D721Med (cell line): ENCODE measurements at regions not wholly inside any gene's neighbourhood (a gene's known extent, or its start where the extent isn't known, plus 50 kb on each side); places are given as distances from the start of the nearest gene placed in this dataset.

Experiments
- DNase-seq: peaks from one replicate; pipeline ENCODE4 v3.0.0; 2011; ENCODE audit warnings: low spot score; ENCODE audit not compliant: insufficient read length
- FAIRE-seq: peaks from 2 replicates; lab custom pipeline; 2011; peaks lifted over from hg19 to GRCh38; lab: Jason Lieb, UNC
- TF ChIP-seq, protein P1 (sequence below): IDR thresholded peaks from 2 replicates; pipeline ENCODE4 v1.5.1; 2012; ENCODE audit warnings: mild to moderate bottlenecking, control low read depth; ENCODE audit not compliant: insufficient read depth; ENCODE audit errors: missing control alignments

DNA sequence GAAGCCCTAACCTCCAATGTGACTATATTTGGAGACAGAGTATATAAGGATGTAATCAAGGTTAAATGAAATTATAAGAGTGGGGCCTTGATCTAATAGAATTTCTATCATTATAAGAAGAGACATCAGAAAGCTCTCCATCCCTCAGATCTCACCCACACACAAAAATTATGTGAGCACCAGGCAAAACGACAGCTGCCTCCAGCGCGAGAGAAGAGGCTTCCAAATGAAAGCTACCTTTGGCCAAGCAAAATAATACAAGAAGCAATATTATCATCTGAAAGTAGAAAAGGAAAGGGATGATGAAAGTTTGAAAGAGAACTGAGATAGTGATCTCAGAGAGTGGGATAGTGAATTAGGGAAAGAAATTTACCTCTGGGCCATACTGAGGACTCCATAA lies 1192.5 kb downstream of the NXPH1 start:
- FAIRE-seq (no peak), DNase-seq (no peak)
- TF ChIP-seq, protein P1, sequence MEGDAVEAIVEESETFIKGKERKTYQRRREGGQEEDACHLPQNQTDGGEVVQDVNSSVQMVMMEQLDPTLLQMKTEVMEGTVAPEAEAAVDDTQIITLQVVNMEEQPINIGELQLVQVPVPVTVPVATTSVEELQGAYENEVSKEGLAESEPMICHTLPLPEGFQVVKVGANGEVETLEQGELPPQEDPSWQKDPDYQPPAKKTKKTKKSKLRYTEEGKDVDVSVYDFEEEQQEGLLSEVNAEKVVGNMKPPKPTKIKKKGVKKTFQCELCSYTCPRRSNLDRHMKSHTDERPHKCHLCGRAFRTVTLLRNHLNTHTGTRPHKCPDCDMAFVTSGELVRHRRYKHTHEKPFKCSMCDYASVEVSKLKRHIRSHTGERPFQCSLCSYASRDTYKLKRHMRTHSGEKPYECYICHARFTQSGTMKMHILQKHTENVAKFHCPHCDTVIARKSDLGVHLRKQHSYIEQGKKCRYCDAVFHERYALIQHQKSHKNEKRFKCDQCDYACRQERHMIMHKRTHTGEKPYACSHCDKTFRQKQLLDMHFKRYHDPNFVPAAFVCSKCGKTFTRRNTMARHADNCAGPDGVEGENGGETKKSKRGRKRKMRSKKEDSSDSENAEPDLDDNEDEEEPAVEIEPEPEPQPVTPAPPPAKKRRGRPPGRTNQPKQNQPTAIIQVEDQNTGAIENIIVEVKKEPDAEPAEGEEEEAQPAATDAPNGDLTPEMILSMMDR = no peak

DNA sequence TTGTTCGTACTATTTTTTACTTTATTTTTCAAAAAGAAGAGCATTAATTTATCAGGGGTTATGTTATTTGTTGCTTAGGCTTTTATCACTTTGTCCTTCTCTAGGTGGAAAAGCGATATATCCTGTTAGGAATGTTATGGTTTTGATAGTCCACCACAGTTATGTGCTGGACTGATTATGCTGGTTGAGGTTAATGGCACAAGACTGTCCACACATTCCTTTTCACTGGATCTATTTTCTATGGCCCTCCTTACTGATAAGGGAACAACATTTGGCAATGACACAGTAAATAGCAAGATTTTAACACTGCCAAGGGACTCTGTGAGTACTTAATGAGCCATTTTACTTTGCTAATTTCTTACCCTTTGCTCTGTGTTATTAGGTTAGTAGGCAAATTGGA lies 1212.3 kb downstream of the NXPH1 start:
- FAIRE-seq = no peak
- TF ChIP-seq, protein P1 = no peak
- no peak for DNase-seq

DNA sequence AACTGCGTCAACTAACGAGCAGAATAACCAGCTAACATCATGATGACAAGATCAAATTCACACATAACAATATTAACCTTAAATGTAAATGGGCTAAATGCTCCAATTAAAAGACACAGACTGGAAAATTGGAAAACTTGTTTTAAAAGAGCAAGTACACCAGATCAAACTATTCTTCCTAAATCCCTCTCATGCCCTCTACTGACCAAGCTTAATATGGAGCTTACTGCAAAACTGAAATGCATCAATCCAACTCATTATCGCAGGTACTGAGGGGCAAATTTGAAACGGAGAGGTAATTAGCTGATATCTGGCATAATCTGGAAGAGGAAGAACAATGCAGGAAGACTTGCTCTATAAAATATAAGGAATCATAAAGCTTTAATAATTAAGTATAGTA lies 1223.8 kb downstream of the NXPH1 start:
- TF ChIP-seq, protein P1 = peak; percentile 29
- DNase-seq (no peak), FAIRE-seq (no peak)

DNA sequence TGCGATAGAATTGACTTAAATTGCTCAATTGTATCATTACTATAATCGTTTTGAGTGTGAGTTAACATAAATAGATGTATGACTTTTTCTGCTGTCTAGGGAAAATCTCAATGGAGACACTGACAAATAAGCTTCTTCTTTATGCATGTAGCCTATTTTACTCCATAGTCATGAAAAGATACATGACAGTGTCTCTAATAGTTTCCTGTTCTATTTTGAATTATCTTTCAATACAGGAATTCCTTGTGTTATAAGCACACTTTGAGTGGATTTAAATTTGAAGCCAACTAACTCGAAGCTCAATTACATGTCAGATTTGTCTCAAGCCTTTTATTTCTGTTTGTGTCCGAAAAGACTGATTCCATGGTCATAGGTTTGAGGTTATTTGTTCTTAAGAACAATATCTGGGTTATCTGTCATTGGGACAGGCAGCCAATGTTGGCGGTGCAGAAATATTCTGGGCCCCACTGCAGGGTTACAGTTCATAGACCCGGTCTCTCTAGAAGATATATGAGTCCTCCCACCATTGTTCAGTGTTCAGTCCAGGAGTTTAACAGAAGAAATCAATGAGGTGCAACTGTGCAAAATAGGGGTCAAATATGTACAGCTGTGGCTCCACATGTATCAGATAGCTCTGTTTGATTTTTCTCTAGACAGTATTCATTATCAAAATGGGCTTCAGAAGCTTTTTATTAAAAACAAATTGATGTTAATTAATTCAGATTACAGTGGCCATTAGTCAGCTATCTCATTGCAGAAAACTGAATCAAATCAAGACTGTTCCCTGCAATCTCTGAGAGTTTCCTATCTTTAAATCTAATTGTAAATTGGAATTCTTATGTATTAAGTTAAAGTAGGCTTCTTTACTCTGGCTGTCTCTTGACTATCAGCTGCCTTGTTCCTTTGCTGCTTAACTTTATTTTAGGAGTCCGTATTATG lies 1238.8 kb downstream of the NXPH1 start:
- TF ChIP-seq, protein P1 = no peak

DNA sequence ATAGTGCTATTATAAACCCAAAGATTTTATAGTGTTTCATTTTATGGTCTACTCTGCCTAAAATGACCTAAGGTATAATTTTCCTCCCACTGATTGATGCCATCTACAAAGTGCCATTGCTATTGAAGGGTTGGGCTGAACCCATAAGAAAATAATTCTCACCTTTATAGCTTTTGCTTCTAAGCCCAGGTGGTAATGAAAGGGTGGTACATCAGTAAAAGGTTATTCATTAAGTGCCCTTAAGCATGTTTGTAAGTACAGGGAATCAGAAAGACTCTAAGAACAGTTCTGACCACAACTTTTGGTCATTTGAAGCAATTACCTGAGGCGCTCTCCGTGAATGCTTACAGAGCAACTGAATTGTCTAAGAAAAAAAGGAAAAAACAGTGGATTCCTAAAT lies 1247.3 kb downstream of the NXPH1 start:
- no peak for DNase-seq
- TF ChIP-seq, protein P1 = no peak
- no peak for FAIRE-seq

More for the DNA sequence above, 1238.8 kb downstream of the NXPH1 start:
- no peak for FAIRE-seq
- DNase-seq = no peak

DNA sequence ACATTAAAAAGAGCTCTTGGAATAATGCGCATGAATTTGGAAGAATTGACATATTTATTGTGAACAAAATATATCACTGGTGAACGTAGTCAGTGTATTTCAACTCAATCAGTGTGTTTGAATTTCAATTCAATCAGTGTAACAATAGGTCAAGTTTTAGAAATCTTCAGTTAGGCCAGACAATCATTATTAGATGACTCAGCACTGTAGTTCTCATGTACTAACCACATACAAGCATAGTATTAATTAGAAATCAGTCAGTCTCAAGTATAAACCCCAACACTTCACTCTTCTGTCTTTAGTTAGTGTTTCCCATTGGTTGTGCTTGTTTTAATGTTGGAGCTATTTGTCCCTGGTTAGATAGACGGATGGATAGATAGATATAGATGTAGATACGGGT lies 1247.9 kb downstream of the NXPH1 start:
- FAIRE-seq = no peak
- TF ChIP-seq, protein P1 = no peak
- DNase-seq = no peak

DNA sequence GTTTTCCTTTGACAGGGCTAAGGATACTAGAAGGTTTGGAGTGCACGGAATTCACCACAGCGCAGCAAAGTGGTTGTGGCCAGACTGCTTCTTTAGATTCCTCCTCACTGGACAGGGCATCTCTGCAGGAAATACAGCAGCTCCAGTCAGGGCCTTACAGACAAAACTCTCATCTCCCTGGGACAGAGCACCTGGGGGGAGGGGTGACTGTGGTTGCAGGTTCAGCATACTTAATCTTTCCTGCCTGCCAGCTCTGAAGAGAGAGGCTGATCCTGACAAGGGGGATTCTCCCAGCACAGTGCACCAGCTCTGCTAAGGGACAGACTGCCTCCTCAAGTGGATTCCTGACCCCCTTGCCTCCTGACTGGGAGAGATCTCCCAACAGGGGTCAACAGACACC lies 1257.9 kb downstream of the NXPH1 start:
- FAIRE-seq (no peak), DNase-seq (no peak)
- TF ChIP-seq, protein P1 = no peak
